Ishikawa (cell line): ENCODE measurements at regions not wholly inside any gene's neighbourhood (a gene's known extent, or its start where the extent isn't known, plus 50 kb on each side); places are given as distances from the start of the nearest gene placed in this dataset.

Experiments
- EGR1 ChIP-seq: IDR thresholded peaks from 2 replicates; pipeline ENCODE4 v1.6.1; 2012
- EP300 ChIP-seq: IDR thresholded peaks from 2 replicates; pipeline ENCODE4 v1.6.1; 2012; ENCODE audit warnings: borderline replicate concordance
- RAD21 ChIP-seq: IDR thresholded peaks from 2 replicates; pipeline ENCODE4 v1.6.1; 2012; ENCODE audit warnings: low read depth
- TAF1 ChIP-seq: IDR thresholded peaks from 2 replicates; pipeline ENCODE4 v1.6.1; 2012; ENCODE audit warnings: low read depth, mild to moderate bottlenecking
- TEAD4 ChIP-seq: IDR thresholded peaks from 2 replicates; pipeline ENCODE4 v1.6.1; 2012
- USF1 ChIP-seq: IDR thresholded peaks from 2 replicates; pipeline ENCODE4 v1.6.1; 2012
- YY1 ChIP-seq: IDR thresholded peaks from 2 replicates; pipeline ENCODE4 v1.6.1; 2012; ENCODE audit warnings: low read depth
- ZBTB7A ChIP-seq: IDR thresholded peaks from 2 replicates; pipeline ENCODE4 v1.6.1; 2012; ENCODE audit warnings: low read depth
- TF ChIP-seq, protein P1 (sequence below): IDR thresholded peaks from 2 replicates; pipeline ENCODE4 v1.6.1; 2012; ENCODE audit warnings: low read depth, mild to moderate bottlenecking
- TF ChIP-seq, protein P2 (sequence below): IDR thresholded peaks from 2 replicates; pipeline ENCODE4 v1.6.1; 2012

GRCh38 chr14:87171141-87171540 is 821.8 kb downstream of the GALC start:
- TF ChIP-seq YY1 (no peak), TAF1 (no peak), TEAD4 (no peak), RAD21 (no peak), ZBTB7A (no peak), EGR1 (no peak), EP300 (no peak), USF1 (no peak)
- TF ChIP-seq, protein P1, sequence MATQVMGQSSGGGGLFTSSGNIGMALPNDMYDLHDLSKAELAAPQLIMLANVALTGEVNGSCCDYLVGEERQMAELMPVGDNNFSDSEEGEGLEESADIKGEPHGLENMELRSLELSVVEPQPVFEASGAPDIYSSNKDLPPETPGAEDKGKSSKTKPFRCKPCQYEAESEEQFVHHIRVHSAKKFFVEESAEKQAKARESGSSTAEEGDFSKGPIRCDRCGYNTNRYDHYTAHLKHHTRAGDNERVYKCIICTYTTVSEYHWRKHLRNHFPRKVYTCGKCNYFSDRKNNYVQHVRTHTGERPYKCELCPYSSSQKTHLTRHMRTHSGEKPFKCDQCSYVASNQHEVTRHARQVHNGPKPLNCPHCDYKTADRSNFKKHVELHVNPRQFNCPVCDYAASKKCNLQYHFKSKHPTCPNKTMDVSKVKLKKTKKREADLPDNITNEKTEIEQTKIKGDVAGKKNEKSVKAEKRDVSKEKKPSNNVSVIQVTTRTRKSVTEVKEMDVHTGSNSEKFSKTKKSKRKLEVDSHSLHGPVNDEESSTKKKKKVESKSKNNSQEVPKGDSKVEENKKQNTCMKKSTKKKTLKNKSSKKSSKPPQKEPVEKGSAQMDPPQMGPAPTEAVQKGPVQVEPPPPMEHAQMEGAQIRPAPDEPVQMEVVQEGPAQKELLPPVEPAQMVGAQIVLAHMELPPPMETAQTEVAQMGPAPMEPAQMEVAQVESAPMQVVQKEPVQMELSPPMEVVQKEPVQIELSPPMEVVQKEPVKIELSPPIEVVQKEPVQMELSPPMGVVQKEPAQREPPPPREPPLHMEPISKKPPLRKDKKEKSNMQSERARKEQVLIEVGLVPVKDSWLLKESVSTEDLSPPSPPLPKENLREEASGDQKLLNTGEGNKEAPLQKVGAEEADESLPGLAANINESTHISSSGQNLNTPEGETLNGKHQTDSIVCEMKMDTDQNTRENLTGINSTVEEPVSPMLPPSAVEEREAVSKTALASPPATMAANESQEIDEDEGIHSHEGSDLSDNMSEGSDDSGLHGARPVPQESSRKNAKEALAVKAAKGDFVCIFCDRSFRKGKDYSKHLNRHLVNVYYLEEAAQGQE, result no peak
- TF ChIP-seq, protein P2, sequence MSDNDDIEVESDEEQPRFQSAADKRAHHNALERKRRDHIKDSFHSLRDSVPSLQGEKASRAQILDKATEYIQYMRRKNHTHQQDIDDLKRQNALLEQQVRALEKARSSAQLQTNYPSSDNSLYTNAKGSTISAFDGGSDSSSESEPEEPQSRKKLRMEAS, result no peak
